Endothelial cell of umbilical vein (primary cell): ENCODE measurements at regions not wholly inside any gene's neighbourhood (a gene's known extent, or its start where the extent isn't known, plus 50 kb on each side); places are given as distances from the start of the nearest gene placed in this dataset.

Source experiments
- BruUV-seq: library from RNA; stranded (reverse); fragments of 400-500 nt; replicated peaks from 2 replicates; lab custom pipeline; 2021; lab: Mats Ljungman, UMichigan
- CTCF ChIA-PET: fragments of 300-600, 350-600 bp; sonication (Branson Sonifier 250); formaldehyde crosslinking; loops from one replicate; lab custom pipeline; 2021; ENCODE audit warnings: antibody characterized with exemption, inconsistent platforms; lab: Charles Lee
- POLR2A ChIA-PET: fragments of 300-600, 350-600 bp; sonication (Branson Sonifier 250); formaldehyde crosslinking; loops from one replicate; lab custom pipeline; 2021; ENCODE audit warnings: antibody characterized with exemption, inconsistent platforms; lab: Charles Lee
- DNase-seq: peaks from one replicate; pipeline ENCODE4 v3.0.0-alpha.2; 2011; ENCODE audit warnings: low read depth, low spot score
- FAIRE-seq: peaks from 2 replicates; lab custom pipeline; 2011; peaks lifted over from hg19 to GRCh38; lab: Jason Lieb, UNC
- H2AFZ ChIP-seq: 2 replicates; pipeline ENCODE4 v1.6.0; 2012; ENCODE audit warnings: low read depth, low read length, control low read depth, inconsistent platforms
- H3K27ac ChIP-seq: 2 replicates; pipeline ENCODE4 v1.5.1; 2011; ENCODE audit warnings: low read depth, mild to moderate bottlenecking, control low read depth, low read length, moderate library complexity; ENCODE audit not compliant: insufficient read depth
- H3K27me3 ChIP-seq, 2 experiments: 2 replicates each; pipeline versions ENCODE4 v1.6.0 to v1.6.1; 2011; ENCODE audit warnings: low read length in 2 of 2, mixed read lengths in 1 of 2; ENCODE audit not compliant: control insufficient read depth in 2 of 2, insufficient read depth in 2 of 2
- H3K36me3 ChIP-seq, 2 experiments: 2 replicates in 1 of 2; 3 replicates in 1 of 2; pipeline ENCODE4 v1.5.1; 2011; ENCODE audit warnings: low read length in 2 of 2, mild to moderate bottlenecking in 1 of 2, moderate library complexity in 1 of 2; ENCODE audit not compliant: control insufficient read depth in 2 of 2, insufficient read depth in 2 of 2; ENCODE audit errors: extremely low read depth in 1 of 2
- H3K4me1 ChIP-seq: 3 replicates; pipeline ENCODE4 v1.5.1; 2011; ENCODE audit warnings: mild to moderate bottlenecking, low read length; ENCODE audit not compliant: control insufficient read depth, insufficient read depth; ENCODE audit errors: extremely low read depth
- H3K4me2 ChIP-seq: 2 replicates; pipeline ENCODE4 v1.6.1; 2011; ENCODE audit warnings: low read length, control low read depth, mixed read lengths; ENCODE audit not compliant: insufficient read depth
- H3K4me3 ChIP-seq, 3 experiments: fragments of 200-600 bp in 1 of 3; sonication (generic), shearing (Covaris generic) in 1 of 3; replicated peaks in 1 of 3; 2 replicates each; pipeline ENCODE4 v1.5.1; 2011 to 2016; ENCODE audit warnings: control low read depth in 3 of 3, low read length in 3 of 3, mild to moderate bottlenecking in 2 of 3, inconsistent platforms in 1 of 3, low read depth in 1 of 3, moderate library complexity in 1 of 3; ENCODE audit not compliant: insufficient read depth in 1 of 3
- H3K79me2 ChIP-seq: 2 replicates; pipeline ENCODE4 v1.6.0; 2012; ENCODE audit warnings: low read length, inconsistent platforms; ENCODE audit not compliant: control insufficient read depth, insufficient read depth
- H3K9ac ChIP-seq: replicated peaks from 2 replicates; pipeline ENCODE3; 2011; ENCODE audit warnings: low read length, control low read depth; ENCODE audit not compliant: insufficient read depth; ENCODE audit errors: extremely low read depth
- H3K9me1 ChIP-seq: replicated peaks from 3 replicates; pipeline ENCODE4 v1.6.0; 2011; ENCODE audit warnings: mild to moderate bottlenecking, low read length; ENCODE audit not compliant: control insufficient read depth, insufficient read depth; ENCODE audit errors: extremely low read depth
- H3K9me3 ChIP-seq: replicated peaks from 2 replicates; pipeline ENCODE4 v1.5.1; 2012; ENCODE audit warnings: low read length, inconsistent platforms; ENCODE audit not compliant: control insufficient read depth, insufficient read depth
- H4K20me1 ChIP-seq: replicated peaks from 2 replicates; pipeline ENCODE3; 2011; ENCODE audit warnings: mild to moderate bottlenecking, low read length; ENCODE audit not compliant: control insufficient read depth, insufficient read depth; ENCODE audit errors: extremely low read depth
- CTCF ChIP-seq, 2 donors: IDR thresholded peaks; 1 replicate in 1 of 2; 2 replicates in 1 of 2; pipeline ENCODE4 v1.5.1; 2011; ENCODE audit warnings: low read length in 2 of 2, mild to moderate bottlenecking in 2 of 2, moderate library complexity in 2 of 2, control low read depth in 1 of 2, inconsistent platforms in 1 of 2, low read depth in 1 of 2; ENCODE audit not compliant: insufficient read depth in 1 of 2; ENCODE audit errors: extremely low read depth in 1 of 2
- EZH2 ChIP-seq: IDR thresholded peaks from 2 replicates; pipeline ENCODE4 v1.6.1; 2012; ENCODE audit warnings: borderline replicate concordance, low read depth, mild to moderate bottlenecking, moderate library complexity, low read length, inconsistent platforms; ENCODE audit not compliant: severe bottlenecking
- FOS ChIP-seq: IDR thresholded peaks from 2 replicates; pipeline ENCODE4 v1.6.1; 2011; ENCODE audit warnings: mild to moderate bottlenecking, low read length, moderate library complexity, borderline replicate concordance; ENCODE audit not compliant: insufficient read depth
- GATA2 ChIP-seq: IDR thresholded peaks from 2 replicates; pipeline ENCODE4 v1.7.0; 2011; ENCODE audit warnings: low read depth, mild to moderate bottlenecking, moderate library complexity, mixed read lengths, low read length; ENCODE audit not compliant: insufficient read length, insufficient read depth
- JUN ChIP-seq: IDR thresholded peaks from 2 replicates; pipeline ENCODE4 v1.6.1; 2011; ENCODE audit warnings: borderline replicate concordance, low read depth; ENCODE audit not compliant: insufficient read length, insufficient read depth
- MYC ChIP-seq: IDR thresholded peaks from one replicate; pipeline ENCODE4 v1.6.1; 2011; ENCODE audit warnings: mild to moderate bottlenecking, low read depth, low read length
- POLR2A ChIP-seq: IDR thresholded peaks from 2 replicates; pipeline ENCODE4 v1.6.1; 2012; ENCODE audit warnings: low read depth, mild to moderate bottlenecking, control low read depth, low read length
- POLR2AphosphoS5 ChIP-seq: IDR thresholded peaks from 2 replicates; pipeline ENCODE4 v1.6.1; 2012; ENCODE audit warnings: low read depth, mild to moderate bottlenecking, control low read depth, low read length, moderate library complexity; ENCODE audit not compliant: insufficient read depth
- dilution Hi-C: fragments of 300-500 bp; cut with MboI; formaldehyde crosslinking; loops from one replicate; pipeline ENCODE4 v1.15.0; 2019; ENCODE audit warnings: low sequenced_read_pairs; ENCODE audit not compliant: extremely low pct_ligation_motif_present
- intact Hi-C: fragments of 100-400 bp; cut with micrococcal nuclease; formaldehyde crosslinking; loops from one replicate; pipeline ENCODE4 v1.10.0; 2022
- TF ChIP-seq, protein P1 (sequence below): IDR thresholded peaks from 2 replicates; pipeline ENCODE4 v1.6.1; 2011; ENCODE audit not compliant: insufficient read depth, insufficient read length

DNA sequence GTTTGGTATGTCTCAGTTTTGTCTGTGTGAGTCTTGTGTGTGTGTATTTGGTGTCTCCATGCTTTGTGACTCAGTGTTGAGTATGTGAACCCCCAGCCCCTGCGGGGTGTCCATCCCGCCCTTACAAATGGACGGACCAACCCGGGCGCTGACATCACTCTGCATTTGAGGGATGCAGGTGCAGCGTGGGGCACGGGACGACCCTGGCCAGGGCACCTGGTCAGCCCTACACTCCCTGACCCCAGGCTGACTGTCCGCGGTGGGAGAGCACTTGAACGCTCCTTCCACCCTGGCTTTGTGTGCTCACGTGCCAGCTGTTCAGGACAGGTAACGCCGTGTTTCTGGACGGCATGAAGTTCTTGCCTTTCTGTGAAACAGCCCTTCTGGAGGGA lies 369.0 kb downstream of the BRD1 start:
- no peak for TF ChIP-seq FOS
- no peak for TF ChIP-seq MYC
- TF ChIP-seq CTCF (IDR thresholded peaks at IDR 0.05; ENCODE audit: extremely low read depth in 1 of 2, insufficient read depth in 1 of 2, low read depth in 1 of 2, low read length in 2 of 2) = no peak
- TF ChIP-seq EZH2 = no peak
- no peak for TF ChIP-seq GATA2
- TF ChIP-seq JUN = no peak
- TF ChIP-seq, protein P1, sequence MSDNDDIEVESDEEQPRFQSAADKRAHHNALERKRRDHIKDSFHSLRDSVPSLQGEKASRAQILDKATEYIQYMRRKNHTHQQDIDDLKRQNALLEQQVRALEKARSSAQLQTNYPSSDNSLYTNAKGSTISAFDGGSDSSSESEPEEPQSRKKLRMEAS = no peak
- TF ChIP-seq POLR2AphosphoS5 = no peak
- no peak for TF ChIP-seq POLR2A
- dilution Hi-C loops = no loop called here
- Histone ChIP-seq H3K79me2 (no peaks in the 10 kb centered on the region), H3K36me3 (no peaks in the 10 kb centered on the region), H3K4me1 (no peaks in the 10 kb centered on the region), H3K4me3 (no peak overlapping the region), H4K20me1 (no peaks in the 10 kb centered on the region), H3K4me2 (no peak overlapping the region), H3K9ac (no peak overlapping the region), H3K27me3 (no peaks in the 10 kb centered on the region), H2AFZ (no peak overlapping the region), H3K9me1 (no peaks in the 10 kb centered on the region), H3K9me3 (no peaks in the 10 kb centered on the region), H3K27ac (no peak overlapping the region)
- CTCF ChIA-PET = no interaction called here
- no peak for DNase-seq
- POLR2A ChIA-PET = no interaction called here
- no peak for FAIRE-seq
- intact Hi-C loops = no loop called here
- no TSS peak for BruUV-seq
